WTC11 (cell line): ENCODE measurements at regions not wholly inside any gene's neighbourhood (a gene's known extent, or its start where the extent isn't known, plus 50 kb on each side); places are given as distances from the start of the nearest gene placed in this dataset.

Experiments used
- ATAC-seq: fragments of 200-7000 bp; cut with Tn5 transposase; 2 replicates; pipeline ENCODE4 v1.10.0; 2021; ENCODE audit warnings: mild to moderate bottlenecking, moderate library complexity
- CTCF ChIA-PET: fragments of 300-600 bp; sonication (Branson Sonifier 250); formaldehyde crosslinking; loops from one replicate; lab custom pipeline; 2021; ENCODE audit warnings: antibody characterized with exemption; lab: Charles Lee
- POLR2A ChIA-PET: fragments of 350-600 bp; sonication (Branson Sonifier 250); formaldehyde crosslinking; loops from one replicate; lab custom pipeline; 2021; ENCODE audit warnings: antibody characterized with exemption; lab: Charles Lee
- DNase-seq: peaks from one replicate; pipeline ENCODE4 v3.0.0; 2021; ENCODE audit warnings: low spot score
- H3K27ac Mint-ChIP-seq: 2 replicates; pipeline ENCODE4 v1.8.0; 2021; ENCODE audit warnings: mixed read lengths
- H3K27me3 Mint-ChIP-seq: 2 replicates; pipeline ENCODE4 v1.8.0; 2021; ENCODE audit warnings: low read depth, mild to moderate bottlenecking, moderate library complexity, mixed read lengths
- H3K36me3 Mint-ChIP-seq: 2 replicates; pipeline ENCODE4 v1.8.0; 2021; ENCODE audit warnings: mixed read lengths
- H3K4me1 Mint-ChIP-seq: 2 replicates; pipeline ENCODE4 v1.8.0; 2022; ENCODE audit warnings: mixed read lengths
- H3K4me3 Mint-ChIP-seq: 2 replicates; pipeline ENCODE4 v1.8.0; 2021; ENCODE audit warnings: mild to moderate bottlenecking, moderate library complexity, mixed read lengths
- H3K9me3 Mint-ChIP-seq: 2 replicates; pipeline ENCODE4 v1.8.0; 2021; ENCODE audit warnings: mixed read lengths
- EMX1 ChIP-seq: fragments of 250-450 bp; sonication (Bioruptor Pico); IDR thresholded peaks from 2 replicates; pipeline ENCODE4 v1.8.0; 2021; ENCODE audit warnings: mild to moderate bottlenecking
- GRHL2 ChIP-seq: fragments of 250-450 bp; sonication (Bioruptor Pico); IDR thresholded peaks from 2 replicates; pipeline ENCODE4 v1.8.0; 2022; ENCODE audit warnings: mild to moderate bottlenecking, moderate library complexity; ENCODE audit not compliant: insufficient replicate concordance, severe bottlenecking
- NFYB ChIP-seq: sonication (generic); formaldehyde crosslinking; conservative IDR thresholded peaks from 2 replicates; pipeline ENCODE4 v1.8.0; 2022; ENCODE audit warnings: low read depth, missing genetic modification reagents
- OVOL2 ChIP-seq: fragments of 250-450 bp; sonication (Bioruptor Pico); IDR thresholded peaks from 2 replicates; pipeline ENCODE4 v1.9.0; 2021; ENCODE audit warnings: mild to moderate bottlenecking, borderline replicate concordance
- TCF7 ChIP-seq: sonication (generic); formaldehyde crosslinking; IDR thresholded peaks from 2 replicates; pipeline ENCODE4 v1.8.0; 2022; ENCODE audit warnings: mild to moderate bottlenecking, low read depth, missing genetic modification reagents, moderate library complexity
- TP53 ChIP-seq: sonication (generic); formaldehyde crosslinking; IDR thresholded peaks from 2 replicates; pipeline ENCODE4 v1.8.1; 2023; ENCODE audit warnings: mild to moderate bottlenecking, missing genetic modification reagents
- ZNF396 ChIP-seq: fragments of 250-450 bp; sonication (Bioruptor Pico); IDR thresholded peaks from 2 replicates; pipeline ENCODE4 v1.8.0; 2021; ENCODE audit warnings: mild to moderate bottlenecking, moderate library complexity, borderline replicate concordance
- TF ChIP-seq, protein P1 (sequence below): fragments of 250-450 bp; sonication (Bioruptor Pico); IDR thresholded peaks from 2 replicates; pipeline ENCODE4 v1.9.0; 2021; ENCODE audit warnings: mild to moderate bottlenecking
- TF ChIP-seq, protein P2 (sequence below): fragments of 200-600 bp; IDR thresholded peaks from 2 replicates; pipeline ENCODE4 v1.8.0; 2022; ENCODE audit warnings: antibody characterized with exemption
- TF ChIP-seq, protein P3 (sequence below): sonication (generic); formaldehyde crosslinking; IDR thresholded peaks from 2 replicates; pipeline ENCODE4 v1.8.1; 2022; ENCODE audit warnings: low read depth, mild to moderate bottlenecking, moderate library complexity, missing genetic modification reagents, borderline replicate concordance
- TF ChIP-seq, protein P4 (sequence below): fragments of 250-450 bp; sonication (Bioruptor Pico); IDR thresholded peaks from 2 replicates; pipeline ENCODE4 v1.9.0; 2021; ENCODE audit warnings: mild to moderate bottlenecking, borderline replicate concordance

DNA sequence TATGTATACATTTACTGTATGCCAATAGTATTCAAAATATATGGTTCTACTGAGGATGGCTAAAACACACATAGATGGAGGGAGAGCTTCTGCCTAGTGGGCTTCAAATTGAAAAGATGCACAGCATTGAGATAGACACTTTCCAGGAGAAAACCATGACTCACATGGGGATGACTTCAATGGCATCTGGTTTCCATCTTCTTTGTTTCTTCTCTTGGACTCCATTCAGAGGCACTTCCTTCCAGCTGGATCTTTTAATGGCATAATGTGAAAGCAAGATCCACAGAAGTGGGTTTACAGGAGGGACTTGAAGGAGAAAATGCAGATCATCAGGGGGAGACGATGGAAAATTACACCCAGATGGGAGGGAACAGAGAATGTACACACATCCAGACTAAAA is 84.9 kb downstream of the ZNF365 start (continued):
- TF ChIP-seq, protein P1, sequence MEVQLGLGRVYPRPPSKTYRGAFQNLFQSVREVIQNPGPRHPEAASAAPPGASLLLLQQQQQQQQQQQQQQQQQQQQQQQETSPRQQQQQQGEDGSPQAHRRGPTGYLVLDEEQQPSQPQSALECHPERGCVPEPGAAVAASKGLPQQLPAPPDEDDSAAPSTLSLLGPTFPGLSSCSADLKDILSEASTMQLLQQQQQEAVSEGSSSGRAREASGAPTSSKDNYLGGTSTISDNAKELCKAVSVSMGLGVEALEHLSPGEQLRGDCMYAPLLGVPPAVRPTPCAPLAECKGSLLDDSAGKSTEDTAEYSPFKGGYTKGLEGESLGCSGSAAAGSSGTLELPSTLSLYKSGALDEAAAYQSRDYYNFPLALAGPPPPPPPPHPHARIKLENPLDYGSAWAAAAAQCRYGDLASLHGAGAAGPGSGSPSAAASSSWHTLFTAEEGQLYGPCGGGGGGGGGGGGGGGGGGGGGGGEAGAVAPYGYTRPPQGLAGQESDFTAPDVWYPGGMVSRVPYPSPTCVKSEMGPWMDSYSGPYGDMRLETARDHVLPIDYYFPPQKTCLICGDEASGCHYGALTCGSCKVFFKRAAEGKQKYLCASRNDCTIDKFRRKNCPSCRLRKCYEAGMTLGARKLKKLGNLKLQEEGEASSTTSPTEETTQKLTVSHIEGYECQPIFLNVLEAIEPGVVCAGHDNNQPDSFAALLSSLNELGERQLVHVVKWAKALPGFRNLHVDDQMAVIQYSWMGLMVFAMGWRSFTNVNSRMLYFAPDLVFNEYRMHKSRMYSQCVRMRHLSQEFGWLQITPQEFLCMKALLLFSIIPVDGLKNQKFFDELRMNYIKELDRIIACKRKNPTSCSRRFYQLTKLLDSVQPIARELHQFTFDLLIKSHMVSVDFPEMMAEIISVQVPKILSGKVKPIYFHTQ (CRISPR knock-in tag), result no peak
- TF ChIP-seq, protein P2, sequence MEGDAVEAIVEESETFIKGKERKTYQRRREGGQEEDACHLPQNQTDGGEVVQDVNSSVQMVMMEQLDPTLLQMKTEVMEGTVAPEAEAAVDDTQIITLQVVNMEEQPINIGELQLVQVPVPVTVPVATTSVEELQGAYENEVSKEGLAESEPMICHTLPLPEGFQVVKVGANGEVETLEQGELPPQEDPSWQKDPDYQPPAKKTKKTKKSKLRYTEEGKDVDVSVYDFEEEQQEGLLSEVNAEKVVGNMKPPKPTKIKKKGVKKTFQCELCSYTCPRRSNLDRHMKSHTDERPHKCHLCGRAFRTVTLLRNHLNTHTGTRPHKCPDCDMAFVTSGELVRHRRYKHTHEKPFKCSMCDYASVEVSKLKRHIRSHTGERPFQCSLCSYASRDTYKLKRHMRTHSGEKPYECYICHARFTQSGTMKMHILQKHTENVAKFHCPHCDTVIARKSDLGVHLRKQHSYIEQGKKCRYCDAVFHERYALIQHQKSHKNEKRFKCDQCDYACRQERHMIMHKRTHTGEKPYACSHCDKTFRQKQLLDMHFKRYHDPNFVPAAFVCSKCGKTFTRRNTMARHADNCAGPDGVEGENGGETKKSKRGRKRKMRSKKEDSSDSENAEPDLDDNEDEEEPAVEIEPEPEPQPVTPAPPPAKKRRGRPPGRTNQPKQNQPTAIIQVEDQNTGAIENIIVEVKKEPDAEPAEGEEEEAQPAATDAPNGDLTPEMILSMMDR, result no peak
- TF ChIP-seq, all 79 proteins: peak for 0

DNA sequence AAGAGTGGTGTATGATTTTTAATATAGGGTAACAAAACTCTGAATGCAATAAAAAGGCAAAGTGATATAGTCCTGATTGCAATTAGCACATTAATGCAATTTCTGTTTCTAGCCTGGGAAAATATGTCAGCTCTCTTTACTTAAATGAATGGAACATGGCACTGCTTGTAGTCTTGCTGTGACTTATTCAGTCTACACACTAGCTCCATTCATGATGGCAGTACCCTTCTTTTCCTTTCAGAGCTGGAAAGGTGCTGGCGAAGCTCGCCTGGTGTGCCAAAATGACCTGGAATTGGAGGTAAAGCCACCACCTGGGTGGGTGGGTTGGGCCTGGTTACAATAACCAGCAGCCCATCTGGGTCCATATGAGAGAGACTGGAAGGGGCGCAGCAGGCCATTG is 85.3 kb downstream of the ZNF365 start:
- CTCF ChIA-PET, result no interaction called here
- ATAC-seq (no peak), DNase-seq (no peak)
- no peak for TF ChIP-seq ZNF396 (CRISPR knock-in tag)
- no peak for TF ChIP-seq OVOL2 (CRISPR knock-in tag)
- TF ChIP-seq TP53, result no peak
- no peak for TF ChIP-seq TCF7 (CRISPR knock-in tag)
- TF ChIP-seq NFYB (CRISPR knock-in tag), result no peak
- TF ChIP-seq EMX1 (CRISPR knock-in tag), result no peak
- TF ChIP-seq GRHL2 (CRISPR knock-in tag), result no peak
- TF ChIP-seq, protein P3, sequence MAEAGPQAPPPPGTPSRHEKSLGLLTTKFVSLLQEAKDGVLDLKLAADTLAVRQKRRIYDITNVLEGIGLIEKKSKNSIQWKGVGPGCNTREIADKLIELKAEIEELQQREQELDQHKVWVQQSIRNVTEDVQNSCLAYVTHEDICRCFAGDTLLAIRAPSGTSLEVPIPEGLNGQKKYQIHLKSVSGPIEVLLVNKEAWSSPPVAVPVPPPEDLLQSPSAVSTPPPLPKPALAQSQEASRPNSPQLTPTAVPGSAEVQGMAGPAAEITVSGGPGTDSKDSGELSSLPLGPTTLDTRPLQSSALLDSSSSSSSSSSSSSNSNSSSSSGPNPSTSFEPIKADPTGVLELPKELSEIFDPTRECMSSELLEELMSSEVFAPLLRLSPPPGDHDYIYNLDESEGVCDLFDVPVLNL (CRISPR knock-in tag), result no peak
- TF ChIP-seq, protein P2, result no peak
- TF ChIP-seq, protein P4, sequence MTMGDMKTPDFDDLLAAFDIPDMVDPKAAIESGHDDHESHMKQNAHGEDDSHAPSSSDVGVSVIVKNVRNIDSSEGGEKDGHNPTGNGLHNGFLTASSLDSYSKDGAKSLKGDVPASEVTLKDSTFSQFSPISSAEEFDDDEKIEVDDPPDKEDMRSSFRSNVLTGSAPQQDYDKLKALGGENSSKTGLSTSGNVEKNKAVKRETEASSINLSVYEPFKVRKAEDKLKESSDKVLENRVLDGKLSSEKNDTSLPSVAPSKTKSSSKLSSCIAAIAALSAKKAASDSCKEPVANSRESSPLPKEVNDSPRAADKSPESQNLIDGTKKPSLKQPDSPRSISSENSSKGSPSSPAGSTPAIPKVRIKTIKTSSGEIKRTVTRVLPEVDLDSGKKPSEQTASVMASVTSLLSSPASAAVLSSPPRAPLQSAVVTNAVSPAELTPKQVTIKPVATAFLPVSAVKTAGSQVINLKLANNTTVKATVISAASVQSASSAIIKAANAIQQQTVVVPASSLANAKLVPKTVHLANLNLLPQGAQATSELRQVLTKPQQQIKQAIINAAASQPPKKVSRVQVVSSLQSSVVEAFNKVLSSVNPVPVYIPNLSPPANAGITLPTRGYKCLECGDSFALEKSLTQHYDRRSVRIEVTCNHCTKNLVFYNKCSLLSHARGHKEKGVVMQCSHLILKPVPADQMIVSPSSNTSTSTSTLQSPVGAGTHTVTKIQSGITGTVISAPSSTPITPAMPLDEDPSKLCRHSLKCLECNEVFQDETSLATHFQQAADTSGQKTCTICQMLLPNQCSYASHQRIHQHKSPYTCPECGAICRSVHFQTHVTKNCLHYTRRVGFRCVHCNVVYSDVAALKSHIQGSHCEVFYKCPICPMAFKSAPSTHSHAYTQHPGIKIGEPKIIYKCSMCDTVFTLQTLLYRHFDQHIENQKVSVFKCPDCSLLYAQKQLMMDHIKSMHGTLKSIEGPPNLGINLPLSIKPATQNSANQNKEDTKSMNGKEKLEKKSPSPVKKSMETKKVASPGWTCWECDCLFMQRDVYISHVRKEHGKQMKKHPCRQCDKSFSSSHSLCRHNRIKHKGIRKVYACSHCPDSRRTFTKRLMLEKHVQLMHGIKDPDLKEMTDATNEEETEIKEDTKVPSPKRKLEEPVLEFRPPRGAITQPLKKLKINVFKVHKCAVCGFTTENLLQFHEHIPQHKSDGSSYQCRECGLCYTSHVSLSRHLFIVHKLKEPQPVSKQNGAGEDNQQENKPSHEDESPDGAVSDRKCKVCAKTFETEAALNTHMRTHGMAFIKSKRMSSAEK (CRISPR knock-in tag), result no peak
- no peaks in the 10 kb centered on the region for H3K27me3 Mint-ChIP-seq
- POLR2A ChIA-PET, result interaction anchor here (0.6 kb wide), 1 partner anchor 669 kb away, joined by 4 read pairs; no protein-coding TSS in a partner anchor
- no peak overlapping the region for H3K27ac Mint-ChIP-seq
- no peak overlapping the region for H3K4me3 Mint-ChIP-seq
- no peaks in the 10 kb centered on the region for H3K36me3 Mint-ChIP-seq
- 0 out of 2 replicates have a peak, but pooled peaks cover 5% of the 10 kb centered on the region for H3K4me1 Mint-ChIP-seq
- H3K9me3 Mint-ChIP-seq, result no peaks in the 10 kb centered on the region
